ENCODE measurements at regions not wholly inside any gene's neighbourhood (a gene's known extent, or its start where the extent isn't known, plus 50 kb on each side); places are given as distances from the start of the nearest gene placed in this dataset.

GRCh38 chr11:79932612-79933011 lies 491.8 kb upstream of the TENM4 start:
- TF ChIP-seq USF1 (IDR thresholded peaks at IDR 0.05) (no peak), YY1 (IDR thresholded peaks at IDR 0.05; ENCODE audit: low read depth) (no peak), EGR1 (IDR thresholded peaks at IDR 0.05) (no peak), NFIC (IDR thresholded peaks at IDR 0.05) (no peak), RAD21 (IDR thresholded peaks at IDR 0.05; ENCODE audit: low read depth) (no peak), TAF1 (IDR thresholded peaks at IDR 0.05; ENCODE audit: low read depth) (no peak), FOXM1 (IDR thresholded peaks at IDR 0.05; ENCODE audit: borderline replicate concordance, low read depth) (no peak), ZBTB7A (IDR thresholded peaks at IDR 0.05; ENCODE audit: low read depth) (no peak), EP300 (IDR thresholded peaks at IDR 0.05; ENCODE audit: borderline replicate concordance) (no peak), TEAD4 (IDR thresholded peaks at IDR 0.05) (no peak), CEBPB (IDR thresholded peaks at IDR 0.05) (no peak)
- TF ChIP-seq, protein P1, sequence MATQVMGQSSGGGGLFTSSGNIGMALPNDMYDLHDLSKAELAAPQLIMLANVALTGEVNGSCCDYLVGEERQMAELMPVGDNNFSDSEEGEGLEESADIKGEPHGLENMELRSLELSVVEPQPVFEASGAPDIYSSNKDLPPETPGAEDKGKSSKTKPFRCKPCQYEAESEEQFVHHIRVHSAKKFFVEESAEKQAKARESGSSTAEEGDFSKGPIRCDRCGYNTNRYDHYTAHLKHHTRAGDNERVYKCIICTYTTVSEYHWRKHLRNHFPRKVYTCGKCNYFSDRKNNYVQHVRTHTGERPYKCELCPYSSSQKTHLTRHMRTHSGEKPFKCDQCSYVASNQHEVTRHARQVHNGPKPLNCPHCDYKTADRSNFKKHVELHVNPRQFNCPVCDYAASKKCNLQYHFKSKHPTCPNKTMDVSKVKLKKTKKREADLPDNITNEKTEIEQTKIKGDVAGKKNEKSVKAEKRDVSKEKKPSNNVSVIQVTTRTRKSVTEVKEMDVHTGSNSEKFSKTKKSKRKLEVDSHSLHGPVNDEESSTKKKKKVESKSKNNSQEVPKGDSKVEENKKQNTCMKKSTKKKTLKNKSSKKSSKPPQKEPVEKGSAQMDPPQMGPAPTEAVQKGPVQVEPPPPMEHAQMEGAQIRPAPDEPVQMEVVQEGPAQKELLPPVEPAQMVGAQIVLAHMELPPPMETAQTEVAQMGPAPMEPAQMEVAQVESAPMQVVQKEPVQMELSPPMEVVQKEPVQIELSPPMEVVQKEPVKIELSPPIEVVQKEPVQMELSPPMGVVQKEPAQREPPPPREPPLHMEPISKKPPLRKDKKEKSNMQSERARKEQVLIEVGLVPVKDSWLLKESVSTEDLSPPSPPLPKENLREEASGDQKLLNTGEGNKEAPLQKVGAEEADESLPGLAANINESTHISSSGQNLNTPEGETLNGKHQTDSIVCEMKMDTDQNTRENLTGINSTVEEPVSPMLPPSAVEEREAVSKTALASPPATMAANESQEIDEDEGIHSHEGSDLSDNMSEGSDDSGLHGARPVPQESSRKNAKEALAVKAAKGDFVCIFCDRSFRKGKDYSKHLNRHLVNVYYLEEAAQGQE (IDR thresholded peaks at IDR 0.05; ENCODE audit: low read depth) = no peak

Measured in Ishikawa (cell line).